ENCODE measurements at regions not wholly inside any gene's neighbourhood (a gene's known extent, or its start where the extent isn't known, plus 50 kb on each side); places are given as distances from the start of the nearest gene placed in this dataset.

- no peak for DNase-seq
Observed at GRCh38 chr5:57332361-57332760, 150.2 kb downstream of the ACTBL2 start.

DNA sequence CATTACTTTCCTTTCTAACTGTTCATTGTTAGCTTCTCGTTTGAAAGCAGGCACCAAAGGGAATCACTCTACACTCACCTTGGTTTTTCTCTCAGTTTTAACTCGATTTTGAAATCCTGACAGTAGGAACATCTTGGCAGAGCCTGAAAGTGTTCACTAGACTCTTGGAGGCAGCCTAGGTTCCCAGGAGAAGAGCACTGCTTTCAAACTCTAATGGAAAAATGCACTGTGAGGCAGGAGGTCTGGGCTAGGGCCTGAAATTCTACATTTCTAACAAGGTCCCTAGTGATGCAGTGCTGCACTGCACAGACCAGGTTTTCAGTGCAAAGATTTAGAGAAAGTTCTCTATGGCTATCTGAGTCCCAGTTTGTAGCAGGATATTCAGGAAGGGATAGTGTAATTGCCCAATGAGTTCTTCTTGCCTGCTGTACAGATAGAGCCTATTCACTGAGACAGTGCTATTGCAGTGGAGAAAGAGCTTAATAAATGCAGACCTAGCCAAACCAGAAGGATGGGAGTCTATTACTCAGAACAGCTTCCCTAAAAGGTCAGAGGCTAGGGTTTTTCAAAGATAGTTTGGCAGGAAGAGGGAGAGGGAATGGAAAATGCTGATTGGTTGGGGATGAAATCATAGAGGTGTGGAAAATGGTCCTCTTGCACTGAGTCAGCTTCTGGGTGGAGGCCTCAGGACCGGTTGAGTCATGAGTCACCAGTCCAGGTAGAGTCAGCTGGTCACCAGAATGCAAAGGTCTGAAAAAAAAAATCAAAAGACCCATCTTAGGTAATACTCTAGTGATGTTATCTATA lies 153.9 kb downstream of the GPBP1 start:
- DNase-seq: no peak

- DNase-seq: no peak
Observed at GRCh38 chr5:57325678-57326397, 152.0 kb downstream of the GPBP1 start.

- no peak for DNase-seq
Observed at GRCh38 chr5:57324861-57325260, 151.0 kb downstream of the GPBP1 start.

GRCh38 chr5:57324181-57324580 lies 150.3 kb downstream of the GPBP1 start:
- no peak for DNase-seq

GRCh38 chr5:57320582-57320981 lies 146.7 kb downstream of the GPBP1 start:
- DNase-seq: no peak

GRCh38 chr5:57319628-57320027 lies 145.8 kb downstream of the GPBP1 start:
- no peak for DNase-seq

DNA sequence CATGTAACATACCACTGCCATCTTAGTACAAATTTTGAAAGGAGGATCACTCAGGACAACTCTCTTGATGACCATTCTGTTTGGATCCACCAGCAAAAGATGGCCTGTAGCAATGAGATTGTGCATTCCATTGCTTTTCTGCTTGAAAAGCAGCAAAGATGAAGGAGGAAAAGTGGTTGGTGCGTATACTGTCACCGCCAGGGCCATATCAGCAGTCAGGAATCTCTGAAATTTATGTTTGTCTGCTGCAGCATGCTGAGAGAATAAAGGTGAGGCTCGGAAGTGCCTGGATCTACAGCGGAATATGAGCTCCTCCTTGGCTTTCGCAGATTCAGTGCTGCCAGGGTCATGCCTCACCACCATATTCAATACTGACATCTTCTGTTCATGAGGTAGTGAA lies 144.4 kb downstream of the GPBP1 start:
- no peak for DNase-seq

DNA sequence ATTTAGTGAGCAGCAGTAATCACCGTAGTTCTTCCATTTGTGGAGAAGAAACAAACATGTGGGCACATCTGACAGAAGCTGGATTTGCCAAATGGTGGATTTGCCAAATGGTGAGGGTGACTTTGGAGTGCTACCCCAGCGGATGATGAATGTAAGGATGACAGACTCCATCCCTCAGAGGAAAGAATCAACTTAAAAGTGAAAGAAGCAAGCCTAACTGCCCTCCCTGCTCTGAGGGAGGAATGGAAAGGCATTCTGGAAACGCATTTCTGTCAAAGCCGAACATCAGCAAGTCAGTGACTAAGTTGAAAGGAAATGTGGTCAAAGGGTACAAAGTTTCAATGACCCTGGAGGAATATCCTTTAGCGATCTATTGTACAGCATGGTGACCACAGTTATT lies 143.5 kb downstream of the GPBP1 start:
- no peak for DNase-seq

DNA sequence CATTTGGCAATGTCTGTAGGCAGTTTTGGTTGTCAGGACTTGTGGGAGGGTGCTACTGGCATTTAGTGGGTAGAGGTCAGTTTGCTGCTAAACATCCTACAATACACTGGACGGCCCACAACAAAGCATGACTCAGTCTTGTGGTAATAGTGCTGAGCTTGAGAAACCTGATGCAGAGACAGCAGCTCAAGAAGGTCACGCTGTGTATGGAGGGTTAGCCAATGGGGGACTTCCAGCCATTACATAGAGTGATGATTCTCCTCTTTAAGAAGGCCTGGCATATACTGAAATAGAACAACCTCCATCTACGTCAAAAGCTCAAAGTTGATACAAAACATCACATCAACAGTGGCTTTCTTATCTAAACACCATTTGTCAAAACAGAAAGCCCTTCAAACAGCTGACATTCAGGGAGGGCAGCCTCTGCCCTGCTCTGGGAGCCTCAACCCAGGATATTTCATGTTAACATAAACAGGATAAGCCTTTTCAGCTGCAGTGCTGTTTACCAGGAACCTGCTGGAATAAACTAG lies 143.0 kb downstream of the GPBP1 start:
- DNase-seq: no peak

GRCh38 chr5:57315941-57316340 lies 142.1 kb downstream of the GPBP1 start:
- DNase-seq: no peak
